ENCODE measurements at regions not wholly inside any gene's neighbourhood (a gene's known extent, or its start where the extent isn't known, plus 50 kb on each side); places are given as distances from the start of the nearest gene placed in this dataset.
"Not testable (repeated sequence)": the region's sequence is repeated elsewhere in the genome, so short reads cannot be mapped to it uniquely, and the experiment has no call there.

GRCh38 chr5:121660142-121660541, 191.5 kb upstream of the FTMT start:
- ATAC-seq: no peak
- no peak for DNase-seq
- intact Hi-C loops (cut with DNase I): no loop called here

GRCh38 chr5:121665542-121665941, 186.1 kb upstream of the FTMT start:
- intact Hi-C loops (cut with DNase I); DNase-seq; ATAC-seq: not testable (repeated sequence)

GRCh38 chr5:121667292-121667691, 184.4 kb upstream of the FTMT start:
- intact Hi-C loops (cut with DNase I): no loop called here
- no peak for DNase-seq
- ATAC-seq: no peak

- no peak for ATAC-seq
These were observed 183.0 kb upstream of the FTMT start for GRCh38 chr5:121668635-121669034.

GRCh38 chr5:121671624-121672023, 180.1 kb upstream of the FTMT start:
- intact Hi-C loops (cut with DNase I): no loop called here
- ATAC-seq (no peak), DNase-seq (no peak)

More at GRCh38 chr5:121668635-121669034, 183.0 kb upstream of the FTMT start:
- intact Hi-C loops (cut with DNase I): no loop called here
- no peak for DNase-seq

GRCh38 chr5:121675924-121676323, 175.8 kb upstream of the FTMT start:
- intact Hi-C loops (cut with DNase I): no loop called here
- ATAC-seq (no peak), DNase-seq (no peak)

GRCh38 chr5:121681229-121681855, 170.3 kb upstream of the FTMT start:
- no peak for DNase-seq
- ATAC-seq: no peak
- intact Hi-C loops (cut with DNase I): no loop called here

- no peak for DNase-seq
- intact Hi-C loops (cut with DNase I): no loop called here
- ATAC-seq: no peak
These were observed 163.6 kb upstream of the FTMT start for GRCh38 chr5:121688126-121688525.

GRCh38 chr5:121688781-121689180, 162.9 kb upstream of the FTMT start:
- DNase-seq: no peak
- ATAC-seq: no peak
- intact Hi-C loops (cut with DNase I): no loop called here

- peak in 1 of 2 donors; percentile 81 for ATAC-seq
- intact Hi-C loops (cut with DNase I): no loop called here
- no peak for DNase-seq
These were observed 160.2 kb upstream of the FTMT start for GRCh38 chr5:121691478-121691877.

- no peak for DNase-seq
- intact Hi-C loops (cut with DNase I): no loop called here
- no peak for ATAC-seq
These were observed 159.5 kb upstream of the FTMT start for GRCh38 chr5:121692158-121692557.

GRCh38 chr5:121693864-121694263, 157.8 kb upstream of the FTMT start:
- DNase-seq (no peak), ATAC-seq (no peak)
- intact Hi-C loops (cut with DNase I): no loop called here

- intact Hi-C loops (cut with DNase I): no loop called here
- ATAC-seq (no peak), DNase-seq (no peak)
These were observed 156.4 kb upstream of the FTMT start for GRCh38 chr5:121695307-121695706.

- no peak for DNase-seq
- no peak for ATAC-seq
These were observed 153.0 kb upstream of the FTMT start for GRCh38 chr5:121698690-121699089.

GRCh38 chr5:121701731-121702130, 150.0 kb upstream of the FTMT start:
- no peak for ATAC-seq
- no peak for DNase-seq
- intact Hi-C loops (cut with DNase I): no loop called here

More at GRCh38 chr5:121698690-121699089, 153.0 kb upstream of the FTMT start:
- intact Hi-C loops (cut with DNase I): no loop called here

GRCh38 chr5:121702682-121703081, 149.0 kb upstream of the FTMT start:
- DNase-seq (no peak), ATAC-seq (no peak)
- intact Hi-C loops (cut with DNase I): no loop called here

GRCh38 chr5:121704291-121704690, 147.4 kb upstream of the FTMT start:
- intact Hi-C loops (cut with DNase I): no loop called here
- ATAC-seq (no peak), DNase-seq (no peak)

GRCh38 chr5:121706686-121707085, 145.0 kb upstream of the FTMT start:
- intact Hi-C loops (cut with DNase I): no loop called here
- ATAC-seq: no peak
- DNase-seq: no peak

- intact Hi-C loops (cut with DNase I): no loop called here
These were observed 144.5 kb upstream of the FTMT start for GRCh38 chr5:121707178-121707577.

GRCh38 chr5:121711416-121711815, 140.3 kb upstream of the FTMT start:
- intact Hi-C loops (cut with DNase I): no loop called here
- no peak for ATAC-seq
- no peak for DNase-seq

More at GRCh38 chr5:121707178-121707577, 144.5 kb upstream of the FTMT start:
- ATAC-seq: no peak
- DNase-seq: no peak

- ATAC-seq (no peak), DNase-seq (no peak)
- intact Hi-C loops (cut with DNase I): no loop called here
These were observed 132.4 kb upstream of the FTMT start for GRCh38 chr5:121719255-121719654.

- intact Hi-C loops (cut with DNase I): no loop called here
- DNase-seq: no peak
- no peak for ATAC-seq
These were observed 126.2 kb upstream of the FTMT start for GRCh38 chr5:121725450-121725849.

Measured in left cardiac atrium (tissue), 4 donors.